GM12865 (cell line): ENCODE measurements at regions not wholly inside any gene's neighbourhood (a gene's known extent, or its start where the extent isn't known, plus 50 kb on each side); places are given as distances from the start of the nearest gene placed in this dataset.

ENCODE experiments used
- DNase-seq: peaks from one replicate; pipeline ENCODE4 v3.0.0; 2010; ENCODE audit warnings: low read depth
- H3K4me3 ChIP-seq: 2 replicates; pipeline ENCODE4 v1.5.1; 2011; ENCODE audit warnings: mild to moderate bottlenecking, low read depth, low read length, control low read depth
- TF ChIP-seq, protein P1 (sequence below): IDR thresholded peaks from 2 replicates; pipeline ENCODE4 v1.5.1; 2011; ENCODE audit warnings: low read length, control low read depth, low read depth, inconsistent platforms; ENCODE audit not compliant: insufficient read depth; ENCODE audit errors: missing control alignments

- H3K4me3 ChIP-seq = no peak overlapping the region
- TF ChIP-seq, protein P1, sequence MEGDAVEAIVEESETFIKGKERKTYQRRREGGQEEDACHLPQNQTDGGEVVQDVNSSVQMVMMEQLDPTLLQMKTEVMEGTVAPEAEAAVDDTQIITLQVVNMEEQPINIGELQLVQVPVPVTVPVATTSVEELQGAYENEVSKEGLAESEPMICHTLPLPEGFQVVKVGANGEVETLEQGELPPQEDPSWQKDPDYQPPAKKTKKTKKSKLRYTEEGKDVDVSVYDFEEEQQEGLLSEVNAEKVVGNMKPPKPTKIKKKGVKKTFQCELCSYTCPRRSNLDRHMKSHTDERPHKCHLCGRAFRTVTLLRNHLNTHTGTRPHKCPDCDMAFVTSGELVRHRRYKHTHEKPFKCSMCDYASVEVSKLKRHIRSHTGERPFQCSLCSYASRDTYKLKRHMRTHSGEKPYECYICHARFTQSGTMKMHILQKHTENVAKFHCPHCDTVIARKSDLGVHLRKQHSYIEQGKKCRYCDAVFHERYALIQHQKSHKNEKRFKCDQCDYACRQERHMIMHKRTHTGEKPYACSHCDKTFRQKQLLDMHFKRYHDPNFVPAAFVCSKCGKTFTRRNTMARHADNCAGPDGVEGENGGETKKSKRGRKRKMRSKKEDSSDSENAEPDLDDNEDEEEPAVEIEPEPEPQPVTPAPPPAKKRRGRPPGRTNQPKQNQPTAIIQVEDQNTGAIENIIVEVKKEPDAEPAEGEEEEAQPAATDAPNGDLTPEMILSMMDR = no peak
- no peak for DNase-seq
Observed at GRCh38 chr14:101462726-101463565, 98.3 kb upstream of the DIO3 start.

- DNase-seq = no peak
- TF ChIP-seq, protein P1 = no peak
- no peak overlapping the region for H3K4me3 ChIP-seq
Observed at GRCh38 chr14:101463566-101464171, 97.6 kb upstream of the DIO3 start.

- TF ChIP-seq, protein P1 = no peak
Observed at GRCh38 chr14:101464310-101464983, 96.8 kb upstream of the DIO3 start.

DNA sequence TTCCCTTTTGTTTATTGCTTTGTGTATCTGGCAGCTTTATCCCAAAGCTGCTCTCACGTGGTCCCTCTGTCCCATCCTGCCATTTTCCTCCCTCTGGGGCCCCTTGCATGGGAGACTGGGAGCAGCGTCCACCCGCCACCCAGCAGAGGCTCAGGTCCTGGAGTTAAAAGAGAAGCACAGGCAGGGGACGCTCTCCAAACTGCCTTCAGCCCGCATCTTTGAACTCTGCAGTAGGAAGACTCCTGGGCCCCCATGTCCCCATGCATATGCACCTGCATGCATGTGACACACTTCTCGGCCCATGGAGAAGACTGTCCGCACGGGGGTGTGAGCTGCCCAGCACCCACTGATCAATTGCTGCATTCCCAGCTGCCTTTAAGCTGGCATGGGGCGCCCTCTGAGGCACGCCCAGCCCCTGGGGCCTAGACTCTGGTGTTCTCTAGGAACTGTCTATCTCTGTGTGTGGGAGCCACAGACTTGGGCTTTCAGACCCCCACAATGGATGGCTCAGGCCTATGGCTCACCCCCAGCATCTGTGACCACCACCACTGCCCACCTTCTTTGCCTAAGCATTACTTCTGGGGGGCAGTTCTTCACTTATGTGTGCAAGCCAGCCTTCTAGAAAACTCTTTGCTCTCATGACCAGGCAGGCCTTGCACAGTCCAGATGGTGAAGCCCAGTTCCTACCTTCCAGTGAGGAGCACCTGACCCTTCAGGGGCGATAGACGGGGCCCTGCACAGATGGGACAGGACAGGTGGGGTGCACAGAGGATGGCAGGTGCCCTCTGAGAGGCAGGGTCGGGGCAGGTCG is 96.1 kb upstream of the DIO3 start:
- DNase-seq = no peak
- H3K4me3 ChIP-seq = no peak overlapping the region
- TF ChIP-seq, protein P1 = no peak

More at GRCh38 chr14:101464310-101464983, 96.8 kb upstream of the DIO3 start:
- H3K4me3 ChIP-seq = no peak overlapping the region
- DNase-seq = no peak

DNA sequence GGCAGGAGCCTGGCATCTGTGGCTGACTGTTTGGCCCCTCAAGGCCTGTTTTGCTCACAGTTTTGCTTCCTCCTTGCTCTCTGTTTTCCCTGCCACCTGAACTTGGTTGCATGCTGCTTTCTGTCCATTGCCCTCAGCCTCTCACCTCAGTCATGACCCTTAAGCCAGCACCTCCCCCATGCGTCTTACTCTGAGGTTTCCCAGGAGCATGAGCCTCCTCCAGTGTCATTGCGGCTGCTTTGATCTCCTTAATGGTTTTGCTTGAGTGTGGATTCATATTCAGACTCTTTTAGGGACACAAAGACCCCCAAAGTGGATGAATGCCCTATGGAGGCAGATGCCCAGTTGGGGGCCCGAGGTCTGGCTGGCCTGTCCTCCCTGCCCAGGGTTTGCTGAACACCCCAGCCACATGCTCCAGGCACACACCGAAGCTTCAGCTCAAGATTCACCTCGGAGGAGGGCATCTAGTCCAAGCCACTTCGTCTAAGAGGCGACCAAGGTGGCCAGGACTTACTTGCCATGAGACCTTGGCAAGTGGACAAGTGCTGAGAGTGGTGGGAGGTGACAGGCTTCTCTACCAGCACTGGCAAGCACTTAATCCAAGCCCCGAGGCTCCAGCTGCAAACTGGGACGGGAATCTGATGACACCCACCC is 95.4 kb upstream of the DIO3 start:
- H3K4me3 ChIP-seq = no peak overlapping the region
- TF ChIP-seq, protein P1 = no peak
- DNase-seq = no peak

DNA sequence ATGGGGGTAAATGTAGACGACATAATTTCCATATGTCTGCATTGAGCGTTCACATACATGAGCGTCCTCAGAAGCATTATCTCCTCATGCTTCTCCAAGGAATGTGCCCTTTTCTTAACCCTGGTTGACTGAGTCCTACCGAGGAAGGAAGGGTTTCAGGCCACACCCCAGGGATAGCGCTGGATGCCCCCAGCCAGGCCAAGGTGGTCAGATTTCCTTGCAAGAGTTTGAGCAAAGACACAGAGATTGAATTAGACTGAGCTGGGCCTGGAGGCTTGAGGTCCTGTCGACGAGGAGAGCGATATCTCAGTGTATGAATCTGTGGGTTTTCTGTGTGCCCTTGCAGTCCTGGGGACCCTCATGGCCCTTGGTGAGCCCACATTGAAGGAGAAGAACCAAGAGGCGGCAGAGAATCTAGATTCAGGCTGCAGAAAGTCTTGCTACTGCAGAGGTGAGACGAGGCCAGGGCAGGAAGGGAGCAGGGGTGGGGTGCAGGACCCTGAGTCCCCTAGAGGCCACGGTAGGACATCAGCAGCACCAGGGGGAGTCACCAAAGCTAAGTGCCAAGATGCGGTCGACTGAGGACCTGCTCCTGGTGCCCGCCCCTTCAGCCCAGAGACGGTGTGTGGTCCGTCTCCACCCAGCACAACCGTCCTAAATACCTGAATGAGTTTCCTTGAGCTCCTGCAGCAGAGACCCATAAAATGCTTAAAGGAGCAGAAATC is 94.7 kb upstream of the DIO3 start:
- H3K4me3 ChIP-seq = no peak overlapping the region
- TF ChIP-seq, protein P1 = no peak
- DNase-seq = no peak
